ENCODE measurements at regions not wholly inside any gene's neighbourhood (a gene's known extent, or its start where the extent isn't known, plus 50 kb on each side); places are given as distances from the start of the nearest gene placed in this dataset.

DNA sequence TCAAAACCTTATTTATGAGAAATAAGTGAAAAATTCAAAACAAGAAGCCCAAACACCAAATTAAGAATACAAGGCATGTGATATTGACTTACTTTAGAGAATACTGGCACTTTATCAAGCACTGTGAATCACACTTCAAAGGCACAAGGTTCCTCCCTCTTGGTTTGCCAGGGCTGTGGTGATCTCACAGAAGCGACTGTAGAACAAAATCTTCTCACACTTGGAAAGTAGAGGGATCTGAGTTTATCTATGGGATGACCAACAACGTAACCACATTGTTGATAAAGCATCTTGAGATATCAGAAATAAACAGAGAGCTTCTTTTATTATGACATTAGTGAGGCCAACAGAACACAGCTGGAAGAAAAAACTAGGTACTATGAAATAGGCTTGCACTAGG, 295.9 kb downstream of the NFIB start:
- no peak overlapping the region for H2BK15ac ChIP-seq (ENCODE audit: low read depth, low read length)
- no peak overlapping the region for H3K4me2 ChIP-seq (ENCODE audit: insufficient read depth, insufficient read length, low read length)
- H3K9me3 Mint-ChIP-seq: no peaks in the 10 kb centered on the region; a peak in 1 of 5 replicates
- no peak overlapping the region for H4K91ac ChIP-seq (ENCODE audit: insufficient read length, low read depth, low read length)
- H2BK5ac ChIP-seq (ENCODE audit: insufficient read length, low read length): no peak overlapping the region
- no peak for DNase-seq
- no peaks in the 10 kb centered on the region for H3K79me1 ChIP-seq (ENCODE audit: insufficient read depth, low read depth, low read length, poor library complexity, severe bottlenecking)
- H3K4me3 Mint-ChIP-seq: no peak overlapping the region
- no peaks in the 10 kb centered on the region for H3K9me3 ChIP-seq (ENCODE audit: control insufficient read depth, low read depth, low read length)
- no peaks in the 10 kb centered on the region for H3K4me1 Mint-ChIP-seq
- H2AK5ac ChIP-seq (ENCODE audit: insufficient read length, low read length): no peak overlapping the region
- no peaks in the 10 kb centered on the region for H3K27me3 Mint-ChIP-seq (ENCODE audit: low read depth)
- H4K5ac ChIP-seq (ENCODE audit: insufficient read length, low read depth, low read length): no peak overlapping the region
- no peak overlapping the region for H3K23ac ChIP-seq (ENCODE audit: insufficient read length, low read depth, low read length)
- no peak overlapping the region for H2BK12ac ChIP-seq (ENCODE audit: insufficient read length, low read depth, low read length)
- TF ChIP-seq CTCF (conservative IDR thresholded peaks at IDR 0.05): no peak
- H3K27me3 ChIP-seq (ENCODE audit: insufficient read depth, low read length): no peaks in the 10 kb centered on the region
- no peak overlapping the region for H3K4ac ChIP-seq (ENCODE audit: low read depth, low read length)
- no peak overlapping the region for H3K14ac ChIP-seq (ENCODE audit: insufficient read depth, low read length)
- no peak overlapping the region for H3K27ac Mint-ChIP-seq
- no peaks in the 10 kb centered on the region for H4K20me1 ChIP-seq (ENCODE audit: control insufficient read depth, insufficient read depth, insufficient read length)
- H2AFZ ChIP-seq (ENCODE audit: low read length): no peak overlapping the region
- no peaks in the 10 kb centered on the region for H3K36me3 Mint-ChIP-seq (ENCODE audit: insufficient read depth in 1 of 3, low read depth in 3 of 3)
- no peaks in the 10 kb centered on the region for H3K79me2 ChIP-seq (ENCODE audit: insufficient read depth, low read length)
- no CpG with 5 or more reads among the region's 2 CpGs for WGBS (ENCODE audit: extremely low coverage, insufficient read length, low lambda C conversion rate)
- H3K56ac ChIP-seq (ENCODE audit: insufficient read length, low read depth, low read length): no peak overlapping the region
- H4K8ac ChIP-seq (replicated peaks; ENCODE audit: insufficient read length, low read depth, low read length): no peak overlapping the region
- H3K23me2 ChIP-seq (ENCODE audit: insufficient read length, low read depth, low read length, poor library complexity, severe bottlenecking): no peaks in the 10 kb centered on the region
- no peak overlapping the region for H3K18ac ChIP-seq (ENCODE audit: insufficient read length, low read depth, low read length)
- no peak overlapping the region for H3K27ac ChIP-seq (ENCODE audit: insufficient read length, low read depth, low read length)
- no peak overlapping the region for H3T11ph ChIP-seq (ENCODE audit: low read length)
- no peak overlapping the region for H2BK120ac ChIP-seq (ENCODE audit: low read depth, low read length, poor library complexity, severe bottlenecking)
- no peak overlapping the region for H2BK20ac ChIP-seq (ENCODE audit: low read depth, low read length, poor library complexity, severe bottlenecking)
- no peaks in the 10 kb centered on the region for H3K4me1 ChIP-seq (ENCODE audit: insufficient read depth, low read length)
- H3K9ac ChIP-seq (ENCODE audit: extremely low read depth, insufficient read length, low read length): no peak overlapping the region
